H9 (cell line): ENCODE measurements at regions not wholly inside any gene's neighbourhood (a gene's known extent, or its start where the extent isn't known, plus 50 kb on each side); places are given as distances from the start of the nearest gene placed in this dataset.
A peak's percentile ranks its signal among the peaks of the same experiment; 100 is the strongest.

Source experiments
- DNase-seq: peaks from one replicate; pipeline ENCODE4 v3.0.0-alpha.2; 2017
- H2AFZ ChIP-seq: one replicate; pipeline ENCODE4 v1.6.1; 2013; ENCODE audit warnings: mild to moderate bottlenecking, low read length, control low read depth, moderate library complexity
- H2AK5ac ChIP-seq: 2 replicates; pipeline ENCODE4 v1.6.1; 2013; ENCODE audit warnings: low read length, control low read depth, mixed read lengths; ENCODE audit not compliant: insufficient read length
- H2BK120ac ChIP-seq: one replicate; pipeline ENCODE4 v1.6.1; 2013; ENCODE audit warnings: low read depth, mild to moderate bottlenecking, low read length, control low read depth, inconsistent platforms; ENCODE audit not compliant: poor library complexity, severe bottlenecking
- H2BK12ac ChIP-seq: 2 replicates; pipeline ENCODE4 v1.6.1; 2013; ENCODE audit warnings: low read length, control low read depth, mixed read lengths, low read depth; ENCODE audit not compliant: insufficient read length
- H2BK15ac ChIP-seq: 2 replicates; pipeline ENCODE4 v1.6.1; 2013; ENCODE audit warnings: low read depth, low read length, control low read depth
- H2BK20ac ChIP-seq: one replicate; pipeline ENCODE4 v1.6.1; 2013; ENCODE audit warnings: low read depth, mild to moderate bottlenecking, low read length, control low read depth, inconsistent platforms; ENCODE audit not compliant: poor library complexity, severe bottlenecking
- H2BK5ac ChIP-seq: 2 replicates; pipeline ENCODE4 v1.6.1; 2013; ENCODE audit warnings: low read length, control low read depth, mixed read lengths; ENCODE audit not compliant: insufficient read length
- H3K14ac ChIP-seq: 2 replicates; pipeline ENCODE4 v1.6.1; 2013; ENCODE audit warnings: low read length, control low read depth; ENCODE audit not compliant: insufficient read depth
- H3K18ac ChIP-seq: 2 replicates; pipeline ENCODE4 v1.6.1; 2013; ENCODE audit warnings: low read depth, mild to moderate bottlenecking, mixed read lengths, low read length, control low read depth; ENCODE audit not compliant: insufficient read length
- H3K23ac ChIP-seq: 2 replicates; pipeline ENCODE4 v1.6.1; 2013; ENCODE audit warnings: low read length, control low read depth, mixed read lengths, low read depth; ENCODE audit not compliant: insufficient read length
- H3K23me2 ChIP-seq: 2 replicates; pipeline ENCODE4 v1.6.1; 2013; ENCODE audit warnings: low read depth, mild to moderate bottlenecking, mixed read lengths, low read length, control low read depth; ENCODE audit not compliant: insufficient read length, poor library complexity, severe bottlenecking
- H3K27ac ChIP-seq: 2 replicates; pipeline ENCODE4 v1.5.1; 2013; ENCODE audit warnings: low read length, control low read depth, mixed read lengths, low read depth; ENCODE audit not compliant: insufficient read length
- H3K27me3 ChIP-seq: 2 replicates; pipeline ENCODE4 v1.6.1; 2013; ENCODE audit warnings: low read length, control low read depth, inconsistent platforms; ENCODE audit not compliant: insufficient read depth
- H3K4ac ChIP-seq: 2 replicates; pipeline ENCODE4 v1.6.1; 2013; ENCODE audit warnings: low read depth, mild to moderate bottlenecking, control low read depth, inconsistent platforms, low read length, moderate library complexity
- H3K4me1 ChIP-seq: 2 replicates; pipeline ENCODE4 v1.6.1; 2013; ENCODE audit warnings: low read length, control low read depth, inconsistent platforms; ENCODE audit not compliant: insufficient read depth
- H3K4me2 ChIP-seq: 2 replicates; pipeline ENCODE4 v1.6.1; 2013; ENCODE audit warnings: low read length, control low read depth, mixed read lengths; ENCODE audit not compliant: insufficient read length, insufficient read depth
- H3K56ac ChIP-seq: 2 replicates; pipeline ENCODE4 v1.6.1; 2013; ENCODE audit warnings: low read depth, mild to moderate bottlenecking, mixed read lengths, low read length, control low read depth; ENCODE audit not compliant: insufficient read length
- H3K79me1 ChIP-seq: 2 replicates; pipeline ENCODE4 v1.6.1; 2013; ENCODE audit warnings: low read depth, mild to moderate bottlenecking, moderate library complexity, low read length, control low read depth, inconsistent platforms; ENCODE audit not compliant: insufficient read depth, poor library complexity, severe bottlenecking
- H3K79me2 ChIP-seq: 2 replicates; pipeline ENCODE4 v1.6.1; 2013; ENCODE audit warnings: low read length, control low read depth, inconsistent platforms; ENCODE audit not compliant: insufficient read depth
- H3K9ac ChIP-seq: 2 replicates; pipeline ENCODE4 v1.6.1; 2013; ENCODE audit warnings: low read length, control low read depth, mixed read lengths; ENCODE audit not compliant: insufficient read length; ENCODE audit errors: extremely low read depth
- H3K9me3 ChIP-seq: one replicate; pipeline ENCODE4 v1.6.1; 2013; ENCODE audit warnings: low read depth, low read length, inconsistent platforms; ENCODE audit not compliant: control insufficient read depth
- H3T11ph ChIP-seq: one replicate; pipeline ENCODE4 v1.6.1; 2013; ENCODE audit warnings: mild to moderate bottlenecking, low read length, control low read depth, inconsistent platforms
- H4K20me1 ChIP-seq: one replicate; pipeline ENCODE4 v1.6.1; 2013; ENCODE audit not compliant: control insufficient read depth, insufficient read length, insufficient read depth
- H4K5ac ChIP-seq: 2 replicates; pipeline ENCODE4 v1.6.1; 2013; ENCODE audit warnings: low read depth, mild to moderate bottlenecking, mixed read lengths, low read length, control low read depth; ENCODE audit not compliant: insufficient read length
- H4K8ac ChIP-seq: replicated peaks from 2 replicates; pipeline ENCODE4 v1.6.1; 2013; ENCODE audit warnings: low read length, control low read depth, mixed read lengths, low read depth; ENCODE audit not compliant: insufficient read length
- H4K91ac ChIP-seq: 2 replicates; pipeline ENCODE4 v1.6.1; 2013; ENCODE audit warnings: low read depth, mild to moderate bottlenecking, moderate library complexity, mixed read lengths, low read length, control low read depth; ENCODE audit not compliant: insufficient read length
- H3K27ac Mint-ChIP-seq, 3 experiments: 2 replicates in 2 of 3; 3 replicates in 1 of 3; pipeline ENCODE4 v1.8.0; 2020 to 2021; ENCODE audit warnings: mixed read lengths in 3 of 3, mild to moderate bottlenecking in 1 of 3, moderate library complexity in 1 of 3
- H3K27me3 Mint-ChIP-seq: 2 replicates; pipeline ENCODE4 v1.8.0; 2021; ENCODE audit warnings: low read depth, mild to moderate bottlenecking, moderate library complexity, mixed read lengths
- H3K36me3 Mint-ChIP-seq, 3 experiments: 2 replicates in 2 of 3; 3 replicates in 1 of 3; pipeline ENCODE4 v1.8.0; 2020 to 2021; ENCODE audit warnings: low read depth in 3 of 3, mixed read lengths in 3 of 3; ENCODE audit not compliant: insufficient read depth in 1 of 3
- H3K4me1 Mint-ChIP-seq, 2 experiments: 2 replicates each; pipeline ENCODE4 v1.8.0; 2020; ENCODE audit warnings: mixed read lengths in 2 of 2
- H3K4me3 Mint-ChIP-seq, 2 experiments: 2 replicates in 1 of 2; 3 replicates in 1 of 2; pipeline ENCODE4 v1.8.0; 2020 to 2021; ENCODE audit warnings: mild to moderate bottlenecking in 2 of 2, mixed read lengths in 2 of 2, moderate library complexity in 1 of 2
- H3K9me3 Mint-ChIP-seq, 2 experiments: 2 replicates in 1 of 2; 3 replicates in 1 of 2; pipeline ENCODE4 v1.8.0; 2020; ENCODE audit warnings: mild to moderate bottlenecking in 2 of 2, mixed read lengths in 2 of 2, moderate library complexity in 1 of 2
- CTCF ChIP-seq: fragments of 200-600 bp; sonication (generic); conservative IDR thresholded peaks from 3 replicates; pipeline ENCODE4 v1.8.0; 2021; ENCODE audit warnings: antibody characterized with exemption, mild to moderate bottlenecking
- WGBS: extraction: QIAGEN DNeasy Blood & Tissue Kit; methylation state at CpG from one replicate; pipeline ENCODE4 v1.1.7; 2013; ENCODE audit warnings: missing lambda C conversion rate, low lambda C conversion rate, mixed read lengths; ENCODE audit not compliant: insufficient read length; ENCODE audit errors: extremely low coverage; 5-methylcytosine and 5-hydroxymethylcytosine counted together

DNA sequence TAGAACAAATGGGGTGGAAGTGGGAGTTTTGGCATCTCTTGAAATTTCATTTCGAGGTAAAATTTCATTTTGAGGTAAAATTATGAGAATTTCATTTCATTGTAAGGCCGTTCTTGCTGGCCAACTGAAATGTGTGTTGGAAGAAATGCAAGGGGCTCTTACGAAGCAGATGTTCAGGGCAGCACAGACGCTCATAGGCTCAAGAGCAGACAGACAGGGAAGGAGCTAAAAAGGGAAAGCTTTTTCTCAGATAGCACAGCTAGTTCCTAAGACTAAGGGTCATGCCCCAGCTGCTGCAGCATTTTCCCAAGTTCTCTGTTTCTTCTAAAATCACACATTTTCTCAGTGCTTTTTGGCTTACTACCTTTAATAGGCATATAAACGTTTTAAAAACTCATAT, 65.1 kb upstream of the SFMBT2 start:
- no peak overlapping the region for H2BK20ac ChIP-seq
- H3K27ac ChIP-seq = no peak overlapping the region
- no peak overlapping the region for H2BK120ac ChIP-seq
- no peak overlapping the region for H3K27ac Mint-ChIP-seq
- H2BK5ac ChIP-seq = no peak overlapping the region
- H3T11ph ChIP-seq = no peak overlapping the region
- no peak overlapping the region for H2BK12ac ChIP-seq
- no peak overlapping the region for H3K4ac ChIP-seq
- no peak overlapping the region for H2AFZ ChIP-seq
- no CpG with 5 or more reads among the region's 5 CpGs for WGBS
- TF ChIP-seq CTCF = no peak
- no peak overlapping the region for H3K14ac ChIP-seq
- no peaks in the 10 kb centered on the region for H3K27me3 ChIP-seq
- peak overlapping the region in 1 of 2 experiments; percentile 61; a peak in 3 of 5 replicates for H3K4me3 Mint-ChIP-seq
- peaks cover 4% of the 10 kb centered on the region for H3K27me3 Mint-ChIP-seq
- H3K4me2 ChIP-seq = peak overlapping the region; percentile 1
- H2AK5ac ChIP-seq = no peak overlapping the region
- H3K9me3 Mint-ChIP-seq = no peaks in the 10 kb centered on the region
- H4K5ac ChIP-seq = no peak overlapping the region
- no peaks in the 10 kb centered on the region for H3K79me2 ChIP-seq
- no peak overlapping the region for H4K91ac ChIP-seq
- peaks cover 12 to 15% of the 10 kb centered on the region in 2 experiments for H3K4me1 Mint-ChIP-seq
- no peak for DNase-seq
- H3K9ac ChIP-seq = no peak overlapping the region
- no peaks in the 10 kb centered on the region for H3K79me1 ChIP-seq
- no peaks in the 10 kb centered on the region for H4K20me1 ChIP-seq
- no peaks in the 10 kb centered on the region for H3K9me3 ChIP-seq
- no peak overlapping the region for H3K23ac ChIP-seq
- H3K56ac ChIP-seq = no peak overlapping the region
- no peaks in the 10 kb centered on the region for H3K36me3 Mint-ChIP-seq
- no peak overlapping the region for H3K18ac ChIP-seq
- no peaks in the 10 kb centered on the region for H3K23me2 ChIP-seq
- no peak overlapping the region for H2BK15ac ChIP-seq
- no peak overlapping the region for H4K8ac ChIP-seq
- H3K4me1 ChIP-seq = peaks cover 5% of the 10 kb centered on the region; the same call in 1 of the 2 replicates
